HG02973 (cell line): ENCODE measurements at regions not wholly inside any gene's neighbourhood (a gene's known extent, or its start where the extent isn't known, plus 50 kb on each side); places are given as distances from the start of the nearest gene placed in this dataset.

Experiments
- ATAC-seq: cut with Tn5 transposase; IDR thresholded peaks from one replicate; pipeline ENCODE4 v1.9.1; 2021; ENCODE audit warnings: moderate library complexity; ENCODE audit not compliant: unreplicated experiment

DNA sequence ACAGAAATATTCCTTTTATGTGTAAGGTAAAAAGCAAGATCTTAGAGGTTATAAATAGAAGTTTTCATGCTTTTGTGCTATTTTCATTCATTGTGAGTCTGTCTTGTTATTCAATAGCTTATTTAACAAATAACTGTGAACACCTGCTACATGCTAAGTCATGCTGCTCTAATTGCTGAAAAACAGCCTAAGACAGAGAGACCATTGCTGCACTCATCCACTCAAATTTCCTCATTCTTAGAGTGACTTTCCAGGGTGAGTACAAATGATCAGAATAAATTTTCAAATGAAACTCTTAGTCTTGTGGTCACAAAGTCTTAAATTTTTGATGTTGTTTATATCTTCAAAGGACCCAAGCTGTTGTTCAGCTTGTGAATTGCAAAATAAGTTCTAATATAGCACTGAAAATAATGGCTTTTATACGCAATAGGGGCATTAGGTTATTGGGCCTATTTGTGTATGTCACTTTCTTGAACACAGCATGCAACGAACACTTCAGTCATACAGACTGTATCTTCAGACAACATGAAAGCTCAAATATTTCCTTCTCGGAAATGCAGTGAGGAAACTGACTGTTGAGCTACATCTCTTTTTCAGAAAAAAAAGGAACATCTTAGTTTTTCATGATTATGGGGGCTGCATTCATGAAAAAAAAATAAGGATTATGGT lies 247.9 kb upstream of the PCDH15 start:
- no peak for ATAC-seq

GRCh38 chr10:55043540-55043939 lies 242.5 kb upstream of the PCDH15 start:
- ATAC-seq, result no peak

DNA sequence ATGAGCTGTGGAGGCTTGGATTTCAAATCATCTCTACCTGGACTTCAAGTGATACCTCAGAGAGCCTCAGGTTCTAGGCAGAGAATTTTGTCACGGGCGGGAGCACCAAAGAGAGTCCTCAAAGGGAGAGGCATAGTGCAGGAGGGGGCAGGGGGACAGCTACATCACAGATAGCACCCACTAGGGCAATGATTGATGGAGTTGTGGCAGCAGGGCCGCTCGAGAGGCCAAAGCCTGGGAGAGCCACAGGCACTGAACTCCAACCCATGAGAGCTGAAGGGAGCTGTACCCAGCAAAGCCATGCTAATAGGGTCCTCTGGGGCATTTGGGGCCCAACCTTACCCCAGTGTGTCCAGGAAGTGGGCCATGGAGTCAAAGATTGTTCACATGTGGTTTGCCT lies 232.0 kb upstream of the PCDH15 start:
- no peak for ATAC-seq

DNA sequence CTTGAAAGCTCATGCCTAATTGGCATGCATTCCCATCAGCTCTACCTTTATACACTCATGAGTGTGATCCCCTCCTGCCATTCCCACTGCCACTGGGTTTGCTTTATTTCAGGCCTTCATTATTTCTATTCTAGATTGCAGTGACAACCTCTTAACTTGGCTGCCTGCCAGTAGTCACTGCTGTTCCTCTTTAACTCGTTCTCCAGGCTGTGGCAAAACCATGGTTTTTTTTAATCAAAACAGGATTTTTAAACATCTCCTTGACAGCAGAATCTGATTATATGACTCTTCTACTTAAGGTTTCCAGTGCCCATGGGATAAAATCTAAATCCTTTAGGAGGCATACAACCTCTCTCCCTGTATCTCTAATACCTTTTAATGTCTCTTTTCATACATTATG lies 223.7 kb upstream of the PCDH15 start:
- ATAC-seq, result no peak

- no peak for ATAC-seq
Measured at GRCh38 chr10:55019439-55019838, 218.4 kb upstream of the PCDH15 start.

DNA sequence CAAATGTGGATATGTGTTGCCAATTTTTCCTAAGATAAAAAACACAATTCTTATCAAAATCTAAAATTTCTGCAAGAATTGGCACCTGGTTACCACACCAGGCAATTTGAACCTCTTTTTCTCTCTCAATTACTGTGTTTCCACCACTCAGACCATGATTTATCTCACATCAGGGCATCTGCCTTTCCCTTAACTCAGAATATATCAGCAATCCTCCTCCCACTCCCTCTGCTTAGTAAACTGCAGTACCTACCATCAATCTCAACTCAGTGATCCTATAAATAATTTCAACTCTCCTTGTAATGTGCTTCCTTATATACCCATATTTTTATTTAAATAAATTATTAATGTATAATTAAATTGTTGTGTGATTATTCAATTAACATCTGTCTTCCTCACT lies 212.3 kb upstream of the PCDH15 start:
- ATAC-seq, result no peak

GRCh38 chr10:55002420-55002819 lies 201.4 kb upstream of the PCDH15 start:
- ATAC-seq, result no peak

DNA sequence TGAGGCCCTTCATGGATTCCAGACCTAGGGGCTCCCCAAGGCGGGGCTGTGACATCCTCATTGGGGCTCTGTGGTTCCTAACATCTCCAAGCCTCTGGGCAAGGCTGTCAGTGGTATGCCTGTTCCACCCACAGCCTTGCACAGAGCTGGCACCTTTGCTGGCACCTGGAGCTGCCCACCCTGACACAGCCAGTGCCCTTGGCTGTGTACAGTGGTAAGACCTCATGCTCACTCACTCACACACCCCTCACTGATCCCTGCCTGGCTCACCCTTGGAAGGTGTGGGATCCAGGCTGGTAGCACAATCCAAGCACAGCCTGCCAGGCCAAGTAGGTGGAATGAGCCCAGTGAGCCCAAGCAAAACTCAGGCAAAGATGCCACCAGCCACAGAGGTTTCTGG lies 200.4 kb upstream of the PCDH15 start:
- ATAC-seq, result no peak

GRCh38 chr10:54993148-54993547 lies 192.1 kb upstream of the PCDH15 start:
- no peak for ATAC-seq

- no peak for ATAC-seq
Measured at GRCh38 chr10:54985732-54986131, 184.7 kb upstream of the PCDH15 start.

- no peak for ATAC-seq
Measured at GRCh38 chr10:54983255-54983654, 182.2 kb upstream of the PCDH15 start.

GRCh38 chr10:54962134-54962900 lies 161.3 kb upstream of the PCDH15 start:
- ATAC-seq, result no peak

DNA sequence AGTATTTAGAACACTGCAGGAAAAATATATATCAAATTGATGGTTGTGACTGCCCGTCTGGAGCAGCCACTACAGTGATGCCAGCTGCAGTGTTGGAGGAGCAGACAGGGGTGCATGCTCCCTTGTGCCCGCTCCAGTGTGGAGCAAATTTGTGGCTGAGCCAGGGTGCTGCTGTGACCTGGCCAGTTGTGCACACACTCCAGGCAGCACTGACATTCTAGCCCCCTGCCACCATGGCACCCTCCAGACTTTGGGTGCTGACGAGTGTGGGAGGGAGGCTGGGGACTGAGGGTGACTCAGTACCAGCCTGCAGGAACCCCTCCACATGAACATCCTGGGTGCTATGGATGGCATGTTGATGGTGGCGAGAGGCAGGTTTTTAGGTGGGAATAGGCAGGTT lies 160.0 kb upstream of the PCDH15 start:
- no peak for ATAC-seq

DNA sequence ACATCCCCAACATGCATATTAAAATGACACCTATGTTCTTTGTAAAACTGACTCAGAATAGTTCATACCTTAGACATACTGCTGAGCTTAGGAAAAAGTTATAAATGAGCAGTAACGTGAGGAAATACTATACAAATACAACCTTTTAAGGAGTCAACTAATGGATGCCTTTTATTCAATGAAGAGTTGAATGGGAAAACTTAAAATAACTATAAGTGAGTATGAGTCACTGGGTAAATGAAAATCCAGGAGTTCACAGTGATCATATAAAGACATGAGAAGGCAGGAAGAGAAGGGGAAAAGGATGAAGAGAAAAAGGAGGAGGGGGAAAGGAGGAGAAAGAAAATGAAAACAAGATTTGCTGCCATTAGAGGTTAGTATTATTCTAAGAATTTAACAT lies 157.8 kb upstream of the PCDH15 start:
- ATAC-seq, result no peak

DNA sequence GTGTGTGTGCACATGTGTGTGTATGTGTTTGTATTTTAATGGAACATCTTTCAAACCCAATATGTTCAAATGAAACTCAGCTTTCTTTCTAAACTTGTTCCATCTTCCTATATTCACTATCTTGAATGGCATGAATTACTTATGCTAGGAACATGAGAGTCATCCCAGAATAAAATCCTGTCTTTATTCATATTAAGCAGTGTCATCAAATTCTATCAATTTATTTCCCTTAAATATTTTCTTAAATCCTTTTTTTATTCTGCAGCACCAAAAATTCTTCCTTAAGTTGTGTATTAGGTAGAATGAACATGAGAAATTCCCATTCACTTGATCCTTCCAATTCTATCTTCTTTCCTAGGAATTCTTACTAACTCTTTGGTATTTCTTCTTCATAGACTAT lies 146.6 kb upstream of the PCDH15 start:
- no peak for ATAC-seq

GRCh38 chr10:54940418-54940817 lies 139.4 kb upstream of the PCDH15 start:
- no peak for ATAC-seq

- ATAC-seq, result no peak
Measured at GRCh38 chr10:54914049-54914448, 113.0 kb upstream of the PCDH15 start.

GRCh38 chr10:54909165-54909564 lies 108.1 kb upstream of the PCDH15 start:
- ATAC-seq, result no peak

DNA sequence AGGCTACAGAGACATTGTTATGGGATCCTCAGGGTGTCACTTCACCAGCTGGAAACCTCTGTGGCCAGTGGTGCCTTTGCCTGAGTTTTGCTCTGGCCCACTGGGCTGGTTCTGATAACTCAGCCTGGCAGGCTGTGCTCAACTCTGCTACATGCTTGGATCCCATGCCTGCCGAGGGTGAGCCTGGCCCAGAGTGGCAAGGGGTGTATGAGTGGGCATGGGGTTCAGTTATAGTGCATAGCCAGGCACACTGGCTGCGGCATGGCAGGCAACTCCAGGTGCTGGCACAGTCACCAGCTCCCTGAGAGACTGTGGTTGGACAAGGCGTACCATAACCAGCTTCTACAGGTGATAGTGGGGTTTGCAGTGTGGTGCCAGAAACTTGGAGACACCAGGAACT lies 107.0 kb upstream of the PCDH15 start:
- ATAC-seq, result no peak

DNA sequence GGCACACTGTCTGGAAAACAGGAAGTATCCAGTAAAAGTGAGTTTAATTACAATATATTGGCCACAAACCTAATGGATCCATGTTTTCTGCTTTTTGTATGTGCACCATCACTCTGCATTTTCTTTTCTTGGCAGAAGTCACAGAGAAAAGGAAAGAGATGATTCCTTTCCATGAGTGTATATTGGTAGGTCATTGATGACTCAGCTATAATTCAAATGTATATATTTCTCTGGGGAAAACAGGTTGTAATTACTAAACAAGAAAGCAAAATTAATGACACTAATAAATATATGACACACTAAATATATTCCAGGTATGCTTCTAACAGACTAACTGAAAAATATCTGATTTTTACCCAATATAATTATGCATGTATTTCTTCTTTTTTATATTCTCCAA lies 105.9 kb upstream of the PCDH15 start:
- no peak for ATAC-seq

DNA sequence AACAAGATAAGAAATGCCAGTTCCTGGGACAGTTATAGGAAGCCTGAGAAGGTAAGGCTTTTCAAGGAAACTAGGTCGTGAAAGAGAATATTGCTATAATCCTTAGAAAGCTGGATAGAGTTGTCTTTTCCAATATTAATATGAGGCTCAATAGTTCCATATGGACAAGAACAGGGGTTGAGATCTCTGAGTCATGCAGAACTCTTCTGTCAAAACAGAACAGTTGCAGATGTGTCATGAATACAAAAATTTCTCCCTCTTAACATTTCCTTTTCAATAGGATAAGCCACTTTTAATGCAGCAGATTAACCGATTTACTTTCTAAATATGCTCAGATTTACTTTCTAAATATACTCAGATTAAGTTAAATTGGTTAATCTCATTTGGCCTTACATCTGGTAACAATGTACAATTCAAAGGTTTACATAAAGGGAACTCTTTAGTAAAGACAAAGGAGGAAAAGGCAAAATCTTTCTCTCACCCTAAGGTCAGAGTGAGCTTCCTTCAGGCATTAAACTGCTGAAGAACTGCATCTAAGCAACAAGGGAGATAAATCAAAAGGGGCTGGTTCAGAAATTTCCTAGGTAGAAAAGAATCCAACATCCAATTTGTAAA lies 104.7 kb upstream of the PCDH15 start:
- no peak for ATAC-seq

DNA sequence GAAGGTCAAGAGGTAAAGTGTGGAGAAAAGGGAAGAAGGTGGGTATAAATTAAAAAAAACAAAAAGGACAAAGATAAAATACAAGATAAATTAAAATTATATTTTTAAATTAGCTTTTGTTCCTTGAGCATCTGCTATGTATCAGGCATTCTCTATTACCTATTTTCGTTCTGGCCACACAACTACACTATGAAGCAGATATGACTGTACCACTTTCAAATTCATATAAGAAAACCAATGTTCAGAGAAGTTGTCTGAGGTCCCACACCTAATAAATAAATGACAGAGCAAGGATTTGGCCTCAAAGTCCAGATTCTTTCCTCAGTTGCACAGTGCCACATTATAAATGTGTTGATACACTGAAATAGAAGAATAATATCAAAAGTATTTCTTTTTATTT lies 103.8 kb upstream of the PCDH15 start:
- no peak for ATAC-seq
